ENCODE measurements at regions not wholly inside any gene's neighbourhood (a gene's known extent, or its start where the extent isn't known, plus 50 kb on each side); places are given as distances from the start of the nearest gene placed in this dataset.
A peak's percentile ranks its signal among the peaks of the same experiment; 100 is the strongest.

DNA sequence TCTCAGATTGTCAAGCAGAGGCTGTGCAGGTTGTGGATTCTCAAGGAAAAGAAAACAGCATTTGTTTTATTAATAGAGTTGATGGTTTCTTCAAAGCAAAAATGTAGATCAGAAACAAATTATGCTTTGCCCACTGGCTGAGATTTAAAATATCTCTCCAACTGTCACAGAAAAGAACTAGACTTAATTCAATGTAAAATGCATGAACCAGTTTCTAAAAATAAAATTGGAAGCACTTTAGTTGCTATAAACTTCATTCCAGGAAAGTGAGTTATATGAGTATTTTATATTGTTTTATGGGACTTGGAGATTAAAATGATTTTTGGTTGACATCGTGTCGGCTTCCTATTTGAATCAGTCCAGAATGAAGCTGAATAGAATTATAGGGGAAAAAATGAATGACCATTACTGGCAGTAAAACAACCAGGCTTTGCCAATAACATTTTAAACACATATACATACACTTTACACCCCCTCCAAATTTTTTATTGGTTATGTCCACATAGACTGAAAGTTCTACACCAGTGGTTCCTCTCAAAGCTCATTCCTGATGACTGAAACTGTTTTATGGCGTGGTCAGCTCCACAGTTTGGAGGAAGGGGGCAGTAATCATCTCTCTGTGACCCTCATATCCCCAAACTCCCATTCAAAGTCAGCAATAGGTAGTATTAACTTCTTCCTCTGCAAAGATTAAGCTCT is 55.5 kb upstream of the DAAM1 start:
- H3K79me2 ChIP-seq (ENCODE audit: insufficient read depth, low read length): no peaks in the 10 kb centered on the region
- TF ChIP-seq, protein P1, sequence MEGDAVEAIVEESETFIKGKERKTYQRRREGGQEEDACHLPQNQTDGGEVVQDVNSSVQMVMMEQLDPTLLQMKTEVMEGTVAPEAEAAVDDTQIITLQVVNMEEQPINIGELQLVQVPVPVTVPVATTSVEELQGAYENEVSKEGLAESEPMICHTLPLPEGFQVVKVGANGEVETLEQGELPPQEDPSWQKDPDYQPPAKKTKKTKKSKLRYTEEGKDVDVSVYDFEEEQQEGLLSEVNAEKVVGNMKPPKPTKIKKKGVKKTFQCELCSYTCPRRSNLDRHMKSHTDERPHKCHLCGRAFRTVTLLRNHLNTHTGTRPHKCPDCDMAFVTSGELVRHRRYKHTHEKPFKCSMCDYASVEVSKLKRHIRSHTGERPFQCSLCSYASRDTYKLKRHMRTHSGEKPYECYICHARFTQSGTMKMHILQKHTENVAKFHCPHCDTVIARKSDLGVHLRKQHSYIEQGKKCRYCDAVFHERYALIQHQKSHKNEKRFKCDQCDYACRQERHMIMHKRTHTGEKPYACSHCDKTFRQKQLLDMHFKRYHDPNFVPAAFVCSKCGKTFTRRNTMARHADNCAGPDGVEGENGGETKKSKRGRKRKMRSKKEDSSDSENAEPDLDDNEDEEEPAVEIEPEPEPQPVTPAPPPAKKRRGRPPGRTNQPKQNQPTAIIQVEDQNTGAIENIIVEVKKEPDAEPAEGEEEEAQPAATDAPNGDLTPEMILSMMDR (conservative IDR thresholded peaks at IDR 0.05): peak; percentile 44; the same call in 2 of the 3 replicates
- Mint-ChIP-seq H3K27me3 (ENCODE audit: low read depth) (peaks cover 2% of the 10 kb centered on the region; the same call in 1 of the 2 replicates), H3K4me1 (peaks cover 5 to 6% of the 10 kb centered on the region in 2 experiments), H3K9me3 (no peaks in the 10 kb centered on the region), H3K36me3 (ENCODE audit: insufficient read depth in 1 of 3, low read depth in 3 of 3) (no peaks in the 10 kb centered on the region; a peak in 1 of 7 replicates), H3K27ac (no peak overlapping the region), H3K4me3 (no peak overlapping the region)
- no peak overlapping the region for H2BK12ac ChIP-seq (ENCODE audit: insufficient read length, low read depth, low read length)
- H3T11ph ChIP-seq (ENCODE audit: low read length): no peak overlapping the region
- H3K4me1 ChIP-seq (ENCODE audit: insufficient read depth, low read length): no peaks in the 10 kb centered on the region
- H2BK5ac ChIP-seq (ENCODE audit: insufficient read length, low read length): no peak overlapping the region
- no peaks in the 10 kb centered on the region for H4K20me1 ChIP-seq (ENCODE audit: control insufficient read depth, insufficient read depth, insufficient read length)
- H3K27ac ChIP-seq (ENCODE audit: insufficient read length, low read depth, low read length): no peak overlapping the region
- no peak overlapping the region for H4K91ac ChIP-seq (ENCODE audit: insufficient read length, low read depth, low read length)
- no peak overlapping the region for H2AK5ac ChIP-seq (ENCODE audit: insufficient read length, low read length)
- no peak overlapping the region for H3K18ac ChIP-seq (ENCODE audit: insufficient read length, low read depth, low read length)
- no peak overlapping the region for H2BK20ac ChIP-seq (ENCODE audit: low read depth, low read length, poor library complexity, severe bottlenecking)
- H4K8ac ChIP-seq (replicated peaks; ENCODE audit: insufficient read length, low read depth, low read length): no peak overlapping the region
- no peak overlapping the region for H3K14ac ChIP-seq (ENCODE audit: insufficient read depth, low read length)
- H2AFZ ChIP-seq (ENCODE audit: low read length): no peak overlapping the region
- H3K9ac ChIP-seq (ENCODE audit: extremely low read depth, insufficient read length, low read length): no peak overlapping the region
- H3K23ac ChIP-seq (ENCODE audit: insufficient read length, low read depth, low read length): no peak overlapping the region
- no peak overlapping the region for H3K4ac ChIP-seq (ENCODE audit: low read depth, low read length)
- no peak overlapping the region for H4K5ac ChIP-seq (ENCODE audit: insufficient read length, low read depth, low read length)
- no peaks in the 10 kb centered on the region for H3K23me2 ChIP-seq (ENCODE audit: insufficient read length, low read depth, low read length, poor library complexity, severe bottlenecking)
- no peak overlapping the region for H2BK120ac ChIP-seq (ENCODE audit: low read depth, low read length, poor library complexity, severe bottlenecking)
- no peak overlapping the region for H3K4me2 ChIP-seq (ENCODE audit: insufficient read depth, insufficient read length, low read length)
- no peak overlapping the region for H3K56ac ChIP-seq (ENCODE audit: insufficient read length, low read depth, low read length)
- H3K9me3 ChIP-seq (ENCODE audit: control insufficient read depth, low read depth, low read length): no peaks in the 10 kb centered on the region
- WGBS (ENCODE audit: extremely low coverage, insufficient read length, low lambda C conversion rate): no CpG with 5 or more reads among the region's 3 CpGs
- H2BK15ac ChIP-seq (ENCODE audit: low read depth, low read length): no peak overlapping the region
- no peaks in the 10 kb centered on the region for H3K79me1 ChIP-seq (ENCODE audit: insufficient read depth, low read depth, low read length, poor library complexity, severe bottlenecking)
- no peaks in the 10 kb centered on the region for H3K27me3 ChIP-seq (ENCODE audit: insufficient read depth, low read length)
- DNase-seq: no peak
